Subcutaneous abdominal adipose tissue (tissue), 5 donors: ENCODE measurements at regions not wholly inside any gene's neighbourhood (a gene's known extent, or its start where the extent isn't known, plus 50 kb on each side); places are given as distances from the start of the nearest gene placed in this dataset.

Source experiments
- H3K27ac ChIP-seq: one replicate; pipeline ENCODE4 v1.7.0; 2013; ENCODE audit warnings: low read depth, mild to moderate bottlenecking, inconsistent platforms, low read length, moderate library complexity
- H3K27me3 ChIP-seq, 5 donors: one replicate each; pipeline ENCODE4 v1.7.0; 2013; ENCODE audit warnings: low read length in 5 of 5, inconsistent platforms in 1 of 5; ENCODE audit not compliant: control insufficient read depth in 5 of 5, insufficient read depth in 4 of 5
- H3K36me3 ChIP-seq, 5 donors: one replicate each; pipeline ENCODE4 v1.7.0; 2013; ENCODE audit warnings: low read length in 5 of 5; ENCODE audit not compliant: control insufficient read depth in 5 of 5, insufficient read depth in 5 of 5
- H3K4me1 ChIP-seq, 5 donors: one replicate each; pipeline ENCODE4 v1.7.0; 2013; ENCODE audit warnings: low read length in 5 of 5, mild to moderate bottlenecking in 3 of 5, moderate library complexity in 1 of 5; ENCODE audit not compliant: control insufficient read depth in 5 of 5, insufficient read depth in 5 of 5
- H3K4me3 ChIP-seq, 5 donors: one replicate each; pipeline ENCODE4 v1.7.0; 2013; ENCODE audit warnings: low read length in 5 of 5, low read depth in 1 of 5
- H3K9ac ChIP-seq, 5 donors: one replicate each; pipeline ENCODE4 v1.7.0; 2013; ENCODE audit warnings: low read length in 5 of 5, mild to moderate bottlenecking in 4 of 5, moderate library complexity in 3 of 5
- H3K9me3 ChIP-seq, 5 donors: one replicate each; pipeline ENCODE4 v1.7.0; 2013; ENCODE audit warnings: low read length in 5 of 5; ENCODE audit not compliant: control insufficient read depth in 5 of 5
- donor health status: healthy.
- donor health status: healthy.
- donor health status: healthy.
- donor health status: healthy.
- donor health status: healthy.

GRCh38 chr20:23159947-23160318, 73.8 kb upstream of the CD93 start:
- Histone ChIP-seq H3K27ac (peak overlapping the region; percentile 71), H3K4me3 (peak overlapping the region in 2 of 5 donors; percentile 10 to 28), H3K36me3 (no peaks in the 10 kb centered on the region), H3K9ac (peak overlapping the region in 2 of 5 donors; percentile 22 to 38), H3K4me1 (peaks cover 0 to 71% (median 64%) of the 10 kb centered on the region in 5 donors), H3K9me3 (peaks cover 0 to 3% (median 0%) of the 10 kb centered on the region in 5 donors), H3K27me3 (no peaks in the 10 kb centered on the region)

- Histone ChIP-seq H3K4me3 (peak overlapping the region in 1 of 5 donors; percentile 28), H3K9me3 (peaks cover 0 to 3% (median 0%) of the 10 kb centered on the region in 5 donors), H3K4me1 (peaks cover 0 to 69% (median 66%) of the 10 kb centered on the region in 5 donors), H3K36me3 (no peaks in the 10 kb centered on the region), H3K9ac (peak overlapping the region in 1 of 5 donors; percentile 38), H3K27me3 (no peaks in the 10 kb centered on the region), H3K27ac (peak overlapping the region; percentile 71)
Measured at GRCh38 chr20:23159256-23159946, 73.3 kb upstream of the CD93 start.

- H3K9ac ChIP-seq: no peak overlapping the region
- no peak overlapping the region for H3K27ac ChIP-seq
- no peaks in the 10 kb centered on the region for H3K36me3 ChIP-seq
- H3K4me1 ChIP-seq: peaks cover 1 to 74% (median 63%) of the 10 kb centered on the region in 5 donors
- peaks cover 0 to 2% (median 0%) of the 10 kb centered on the region in 5 donors for H3K9me3 ChIP-seq
- no peak overlapping the region for H3K4me3 ChIP-seq
- H3K27me3 ChIP-seq: no peaks in the 10 kb centered on the region
Measured at GRCh38 chr20:23157734-23158133, 71.6 kb upstream of the CD93 start.

GRCh38 chr20:23156842-23157423, 70.8 kb upstream of the CD93 start:
- no peaks in the 10 kb centered on the region for H3K9me3 ChIP-seq
- peak overlapping the region in 2 of 5 donors; percentile 8 to 35 for H3K9ac ChIP-seq
- H3K4me1 ChIP-seq: peaks cover 5 to 72% (median 62%) of the 10 kb centered on the region in 5 donors
- no peaks in the 10 kb centered on the region for H3K27me3 ChIP-seq
- no peaks in the 10 kb centered on the region for H3K36me3 ChIP-seq
- no peak overlapping the region for H3K4me3 ChIP-seq
- H3K27ac ChIP-seq: peak overlapping the region; percentile 62

- Histone ChIP-seq H3K4me1 (peaks cover 7 to 70% (median 62%) of the 10 kb centered on the region in 5 donors), H3K36me3 (no peaks in the 10 kb centered on the region), H3K27ac (peak overlapping the region; percentile 62), H3K4me3 (no peak overlapping the region), H3K27me3 (no peaks in the 10 kb centered on the region), H3K9ac (peak overlapping the region in 2 of 5 donors; percentile 8 to 35), H3K9me3 (no peaks in the 10 kb centered on the region)
Measured at GRCh38 chr20:23156170-23156841, 70.2 kb upstream of the CD93 start.

- Histone ChIP-seq H3K36me3 (no peaks in the 10 kb centered on the region), H3K9ac (no peak overlapping the region), H3K9me3 (no peaks in the 10 kb centered on the region), H3K27ac (peak overlapping the region; percentile 24), H3K4me1 (peaks cover 7 to 67% (median 59%) of the 10 kb centered on the region in 5 donors), H3K27me3 (no peaks in the 10 kb centered on the region), H3K4me3 (no peak overlapping the region)
Measured at GRCh38 chr20:23155141-23155590, 69.0 kb upstream of the CD93 start.

GRCh38 chr20:23153696-23154341, 67.7 kb upstream of the CD93 start:
- Histone ChIP-seq H3K4me1 (peaks cover 7 to 73% (median 56%) of the 10 kb centered on the region in 5 donors), H3K4me3 (no peak overlapping the region), H3K27me3 (no peaks in the 10 kb centered on the region), H3K9me3 (no peaks in the 10 kb centered on the region), H3K9ac (no peak overlapping the region), H3K36me3 (no peaks in the 10 kb centered on the region), H3K27ac (peak overlapping the region; percentile 24)

GRCh38 chr20:23152902-23153301, 66.8 kb upstream of the CD93 start:
- no peak overlapping the region for H3K4me3 ChIP-seq
- peaks cover 12 to 74% (median 57%) of the 10 kb centered on the region in 5 donors for H3K4me1 ChIP-seq
- H3K27ac ChIP-seq: peak overlapping the region; percentile 75
- H3K36me3 ChIP-seq: no peaks in the 10 kb centered on the region
- peak overlapping the region in 1 of 5 donors; percentile 5 for H3K9ac ChIP-seq
- no peaks in the 10 kb centered on the region for H3K9me3 ChIP-seq
- H3K27me3 ChIP-seq: no peaks in the 10 kb centered on the region

- H3K9ac ChIP-seq: peak overlapping the region in 2 of 5 donors; percentile 5 to 15
- H3K27me3 ChIP-seq: no peaks in the 10 kb centered on the region
- no peaks in the 10 kb centered on the region for H3K36me3 ChIP-seq
- H3K27ac ChIP-seq: peak overlapping the region; percentile 75
- no peaks in the 10 kb centered on the region for H3K9me3 ChIP-seq
- no peak overlapping the region for H3K4me3 ChIP-seq
- peaks cover 16 to 79% (median 62%) of the 10 kb centered on the region in 5 donors for H3K4me1 ChIP-seq
Measured at GRCh38 chr20:23152308-23152892, 66.3 kb upstream of the CD93 start.
